GM23338 (cell line): ENCODE measurements at regions not wholly inside any gene's neighbourhood (a gene's known extent, or its start where the extent isn't known, plus 50 kb on each side); places are given as distances from the start of the nearest gene placed in this dataset.

Experiments
- ATAC-seq: fragments of 200-7000 bp; cut with Tn5 transposase; 3 replicates; pipeline ENCODE4 v1.9.1; 2020
- DNase-seq: peaks from one replicate; pipeline ENCODE4 v3.0.0-alpha.2; 2015; ENCODE audit warnings: low spot score
- H2AFZ ChIP-seq: fragments of 200-600 bp; sonication (generic); 2 replicates; pipeline ENCODE4 v1.8.0; 2016; ENCODE audit warnings: antibody characterized with exemption, mild to moderate bottlenecking, moderate library complexity
- H3F3A ChIP-seq: fragments of 200-600 bp; sonication (generic); replicated peaks from 2 replicates; pipeline ENCODE4 v1.8.0; 2017; ENCODE audit warnings: antibody characterized with exemption, mixed run types, low read depth
- H3K27ac ChIP-seq: fragments of 200-600 bp; sonication (generic); 2 replicates; pipeline ENCODE4 v1.6.1; 2016; ENCODE audit warnings: low read depth
- H3K27me3 ChIP-seq: fragments of 200-600 bp; sonication (generic); 2 replicates; pipeline ENCODE4 v1.8.0; 2016; ENCODE audit warnings: mild to moderate bottlenecking, mixed run types, moderate library complexity; ENCODE audit not compliant: insufficient read depth
- H3K36me3 ChIP-seq: fragments of 200-600 bp; sonication (generic); 2 replicates; pipeline ENCODE4 v1.8.0; 2016; ENCODE audit warnings: mild to moderate bottlenecking; ENCODE audit not compliant: insufficient read depth
- H3K4me1 ChIP-seq: fragments of 200-600 bp; sonication (generic); 2 replicates; pipeline ENCODE4 v1.8.0; 2016; ENCODE audit warnings: mild to moderate bottlenecking, moderate library complexity; ENCODE audit not compliant: insufficient read depth
- H3K4me2 ChIP-seq: fragments of 200-600 bp; sonication (generic); 2 replicates; pipeline ENCODE4 v1.7.1; 2017; ENCODE audit warnings: mixed run types
- H3K4me3 ChIP-seq: fragments of 200-600 bp; sonication (generic); 2 replicates; pipeline ENCODE4 v1.6.1; 2016; ENCODE audit warnings: mixed run types
- H3K79me2 ChIP-seq: fragments of 200-600 bp; sonication (generic); replicated peaks from 2 replicates; pipeline ENCODE4 v1.8.0; 2017; ENCODE audit warnings: mild to moderate bottlenecking; ENCODE audit not compliant: insufficient read depth
- H3K9me2 ChIP-seq: fragments of 200-600 bp; sonication (generic); 2 replicates; pipeline ENCODE4 v1.8.0; 2017; ENCODE audit not compliant: insufficient read depth
- H4K20me1 ChIP-seq: fragments of 200-600 bp; sonication (generic); replicated peaks from 2 replicates; pipeline ENCODE4 v1.8.0; 2017; ENCODE audit warnings: mild to moderate bottlenecking; ENCODE audit not compliant: insufficient read depth
- H3K27ac Mint-ChIP-seq: 2 replicates; pipeline ENCODE4 v1.8.0; 2020; ENCODE audit warnings: inconsistent platforms, mild to moderate bottlenecking, moderate library complexity, mixed read lengths
- H3K27me3 Mint-ChIP-seq: 3 replicates; pipeline ENCODE4 v1.8.0; 2022; ENCODE audit warnings: low read depth, mild to moderate bottlenecking, moderate library complexity, mixed read lengths, inconsistent platforms; ENCODE audit not compliant: insufficient read depth, poor library complexity
- H3K36me3 Mint-ChIP-seq: 3 replicates; pipeline ENCODE4 v1.8.0; 2021; ENCODE audit warnings: low read depth, mild to moderate bottlenecking, inconsistent platforms, moderate library complexity, mixed read lengths
- H3K4me1 Mint-ChIP-seq: 3 replicates; pipeline ENCODE4 v1.8.0; 2020; ENCODE audit warnings: mild to moderate bottlenecking, inconsistent platforms, mixed read lengths
- H3K4me3 Mint-ChIP-seq: 3 replicates; pipeline ENCODE4 v1.8.0; 2021; ENCODE audit warnings: moderate library complexity, mild to moderate bottlenecking, inconsistent platforms, mixed read lengths
- H3K9me3 Mint-ChIP-seq: 3 replicates; pipeline ENCODE4 v1.8.0; 2020; ENCODE audit warnings: moderate library complexity, mild to moderate bottlenecking, inconsistent platforms, mixed read lengths
- CTCF ChIP-seq, 2 experiments: fragments of 200-600 bp in 1 of 2; sonication (generic) in 1 of 2; conservative IDR thresholded peaks; 2 replicates each; pipeline versions ENCODE4 v1.5.1 to v1.6.1; 2016 to 2017; ENCODE audit warnings: antibody characterized with exemption in 2 of 2, low read depth in 2 of 2, mild to moderate bottlenecking in 2 of 2, moderate library complexity in 1 of 2
- NANOG ChIP-seq: IDR thresholded peaks from 2 replicates; pipeline ENCODE4 v1.6.1; 2016; ENCODE audit warnings: antibody characterized with exemption, borderline replicate concordance
- POLR2AphosphoS5 ChIP-seq: IDR thresholded peaks from 2 replicates; pipeline ENCODE4 v1.6.1; 2016; ENCODE audit warnings: antibody characterized with exemption, low read depth
- ZNF331 ChIP-seq: fragments of 250-450 bp; sonication (Bioruptor Pico); IDR thresholded peaks from 2 replicates; pipeline ENCODE4 v1.5.0; 2020; ENCODE audit warnings: low read depth, mild to moderate bottlenecking, moderate library complexity
- ZNF462 ChIP-seq: fragments of 250-450 bp; sonication (Bioruptor Pico); IDR thresholded peaks from 2 replicates; pipeline ENCODE4 v1.5.0; 2020; ENCODE audit warnings: mild to moderate bottlenecking, moderate library complexity

GRCh38 chr7:130951303-130951975 is 217.4 kb upstream of the KLF14 start:
- Histone ChIP-seq H3K27ac (peak overlapping the region; percentile 90), H3K36me3 (no peaks in the 10 kb centered on the region), H3K79me2 (no peaks in the 10 kb centered on the region; the same call in none of the 2 replicates), H3K27me3 (no peaks in the 10 kb centered on the region), H3K9me2 (no peaks in the 10 kb centered on the region), H4K20me1 (no peaks in the 10 kb centered on the region), H2AFZ (no peak overlapping the region), H3K4me1 (peaks cover 26% of the 10 kb centered on the region), H3K4me3 (no peak overlapping the region), H3F3A (no peaks in the 10 kb centered on the region), H3K4me2 (no peak overlapping the region)
- Mint-ChIP-seq H3K9me3 (no peaks in the 10 kb centered on the region), H3K4me1 (peaks cover 35% of the 10 kb centered on the region), H3K36me3 (no peaks in the 10 kb centered on the region), H3K27ac (no peak overlapping the region), H3K4me3 (no peak overlapping the region), H3K27me3 (peaks cover 2% of the 10 kb centered on the region)
- TF ChIP-seq CTCF (conservative IDR thresholded peaks at IDR 0.05; ENCODE audit: low read depth in 2 of 2), result no peak
- no peak for TF ChIP-seq POLR2AphosphoS5
- DNase-seq (no peak), ATAC-seq (no peak)

GRCh38 chr7:130951976-130952876 is 218.2 kb upstream of the KLF14 start:
- no peaks in the 10 kb centered on the region for H3K9me2 ChIP-seq
- peak overlapping the region; percentile 90 for H3K27ac ChIP-seq
- no peaks in the 10 kb centered on the region for H4K20me1 ChIP-seq
- H3K79me2 ChIP-seq, result no peaks in the 10 kb centered on the region; the same call in none of the 2 replicates
- peaks cover 26% of the 10 kb centered on the region for H3K4me1 ChIP-seq
- no peaks in the 10 kb centered on the region for H3F3A ChIP-seq
- no peak for TF ChIP-seq ZNF331 (CRISPR knock-in tag)
- TF ChIP-seq NANOG, result peak; percentile 15; the same call in 1 of the 2 replicates
- ATAC-seq (peak; percentile 71), DNase-seq (peak; percentile 49)
- H2AFZ ChIP-seq, result no peak overlapping the region
- peak overlapping the region; percentile 81 for H3K27ac Mint-ChIP-seq
- no peaks in the 10 kb centered on the region for H3K36me3 ChIP-seq
- H3K4me3 Mint-ChIP-seq, result no peak overlapping the region
- peaks cover 2% of the 10 kb centered on the region for H3K27me3 Mint-ChIP-seq
- no peak overlapping the region for H3K4me2 ChIP-seq
- peaks cover 37% of the 10 kb centered on the region for H3K4me1 Mint-ChIP-seq
- H3K27me3 ChIP-seq, result no peaks in the 10 kb centered on the region
- H3K9me3 Mint-ChIP-seq, result no peaks in the 10 kb centered on the region
- no peak overlapping the region for H3K4me3 ChIP-seq
- H3K36me3 Mint-ChIP-seq, result no peaks in the 10 kb centered on the region; the same call in 2 of the 3 replicates

- peaks cover 5% of the 10 kb centered on the region for H3K27me3 Mint-ChIP-seq
- H3K27me3 ChIP-seq, result no peaks in the 10 kb centered on the region
- no peak overlapping the region for H3K4me3 ChIP-seq
- no peak overlapping the region for H3K4me2 ChIP-seq
- H3K9me3 Mint-ChIP-seq, result no peaks in the 10 kb centered on the region
- no peaks in the 10 kb centered on the region; the same call in 2 of the 3 replicates for H3K36me3 Mint-ChIP-seq
- DNase-seq, result no peak
- no peaks in the 10 kb centered on the region for H3K36me3 ChIP-seq
- H3K27ac Mint-ChIP-seq, result no peak overlapping the region
- H3K9me2 ChIP-seq, result no peaks in the 10 kb centered on the region
- no peak overlapping the region for H2AFZ ChIP-seq
- no peaks in the 10 kb centered on the region for H4K20me1 ChIP-seq
- peaks cover 21% of the 10 kb centered on the region for H3K4me1 ChIP-seq
- H3K4me3 Mint-ChIP-seq, result no peak overlapping the region
- H3K4me1 Mint-ChIP-seq, result peaks cover 32% of the 10 kb centered on the region
- H3F3A ChIP-seq, result no peaks in the 10 kb centered on the region
- H3K79me2 ChIP-seq, result no peaks in the 10 kb centered on the region; the same call in none of the 2 replicates
- 0 out of 2 replicates have a peak overlapping the region, but pooled peaks have one; percentile 90 for H3K27ac ChIP-seq
- ATAC-seq, result no peak
- TF ChIP-seq ZNF462 (CRISPR knock-in tag) (no peak), NANOG (no peak)
Measured at GRCh38 chr7:130953196-130953595, 219.2 kb upstream of the KLF14 start.
